HG03139 (cell line): ENCODE measurements at regions not wholly inside any gene's neighbourhood (a gene's known extent, or its start where the extent isn't known, plus 50 kb on each side); places are given as distances from the start of the nearest gene placed in this dataset.

Experiments used
- ATAC-seq: cut with Tn5 transposase; IDR thresholded peaks from one replicate; pipeline ENCODE4 v1.9.1; 2021; ENCODE audit not compliant: unreplicated experiment

GRCh38 chr3:187947927-187948682 lies 202.8 kb upstream of the BCL6 start:
- no peak for ATAC-seq

- ATAC-seq: no peak
Measured at GRCh38 chr3:187949093-187949820, 204.0 kb upstream of the BCL6 start.

GRCh38 chr3:187950671-187951070 lies 203.3 kb upstream of the LPP start:
- no peak for ATAC-seq

DNA sequence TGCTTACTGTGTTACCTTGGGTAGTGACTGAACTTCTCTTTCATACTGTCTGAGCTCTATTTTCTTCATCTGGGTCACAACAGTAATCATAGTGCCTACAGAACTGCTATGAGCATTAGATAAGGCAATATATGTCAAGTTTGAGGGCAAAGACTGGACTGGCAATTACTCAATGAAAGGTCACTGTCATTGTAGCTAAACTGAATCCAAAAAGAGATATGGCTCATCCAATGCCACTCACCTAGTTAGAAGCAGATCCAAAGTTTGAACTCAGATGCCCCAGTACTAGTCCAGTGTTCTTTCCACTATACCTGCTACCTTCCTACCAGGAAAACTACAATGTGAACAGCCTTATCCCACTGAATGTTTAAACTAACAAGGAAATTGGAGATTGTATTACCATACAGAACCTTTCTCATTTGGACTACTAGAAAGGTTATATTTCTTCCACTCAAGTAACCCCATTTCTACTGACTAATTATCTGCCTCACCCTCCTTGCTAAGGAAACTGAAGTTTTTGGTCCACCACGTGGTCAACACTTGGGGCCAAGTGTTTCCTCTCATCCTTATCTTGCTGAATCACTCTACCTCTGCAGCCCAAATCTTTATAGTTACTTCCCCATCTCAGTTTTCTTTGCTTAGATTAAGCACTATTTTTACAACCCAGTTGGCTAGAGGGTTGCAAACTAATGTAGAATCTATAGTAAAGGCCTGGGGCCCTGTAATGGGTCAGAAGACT lies 202.3 kb upstream of the LPP start:
- ATAC-seq: no peak

DNA sequence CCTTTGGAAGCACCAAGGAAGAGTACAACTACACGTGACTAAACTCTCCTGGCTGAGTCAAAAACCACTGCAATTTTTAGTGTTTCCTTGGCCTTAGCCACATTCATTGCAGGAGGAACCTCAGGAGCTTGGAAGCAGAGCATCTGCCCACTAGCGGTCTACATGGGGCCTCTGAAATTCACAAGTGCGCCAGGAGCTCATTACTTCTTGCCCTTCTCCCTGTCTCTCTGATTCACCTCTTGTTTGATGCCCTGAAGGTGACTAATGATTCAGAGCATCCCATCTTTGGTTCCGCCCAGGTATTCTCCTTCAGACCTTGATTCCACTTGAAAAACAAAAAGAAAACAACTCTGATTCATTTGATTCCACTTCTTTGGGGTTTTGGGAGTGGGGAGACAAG lies 201.1 kb upstream of the LPP start:
- no peak for ATAC-seq

DNA sequence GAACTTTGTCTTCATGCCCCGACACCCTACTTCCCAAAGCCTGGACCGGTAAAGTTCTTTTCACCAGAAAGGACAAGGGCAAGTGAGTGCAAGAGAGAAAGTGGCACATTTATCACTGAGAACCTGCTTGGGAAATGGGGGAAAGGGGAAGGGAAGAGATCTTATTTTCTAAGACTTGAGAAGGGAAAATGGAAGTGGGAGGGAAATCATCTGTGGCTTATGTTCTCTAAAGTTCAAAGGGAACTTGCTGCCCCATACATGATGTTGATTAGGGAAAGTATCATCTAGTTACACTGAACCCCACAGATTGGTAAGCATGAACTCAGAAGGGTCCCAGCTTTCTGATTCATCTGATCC lies 199.5 kb upstream of the LPP start:
- ATAC-seq: no peak

DNA sequence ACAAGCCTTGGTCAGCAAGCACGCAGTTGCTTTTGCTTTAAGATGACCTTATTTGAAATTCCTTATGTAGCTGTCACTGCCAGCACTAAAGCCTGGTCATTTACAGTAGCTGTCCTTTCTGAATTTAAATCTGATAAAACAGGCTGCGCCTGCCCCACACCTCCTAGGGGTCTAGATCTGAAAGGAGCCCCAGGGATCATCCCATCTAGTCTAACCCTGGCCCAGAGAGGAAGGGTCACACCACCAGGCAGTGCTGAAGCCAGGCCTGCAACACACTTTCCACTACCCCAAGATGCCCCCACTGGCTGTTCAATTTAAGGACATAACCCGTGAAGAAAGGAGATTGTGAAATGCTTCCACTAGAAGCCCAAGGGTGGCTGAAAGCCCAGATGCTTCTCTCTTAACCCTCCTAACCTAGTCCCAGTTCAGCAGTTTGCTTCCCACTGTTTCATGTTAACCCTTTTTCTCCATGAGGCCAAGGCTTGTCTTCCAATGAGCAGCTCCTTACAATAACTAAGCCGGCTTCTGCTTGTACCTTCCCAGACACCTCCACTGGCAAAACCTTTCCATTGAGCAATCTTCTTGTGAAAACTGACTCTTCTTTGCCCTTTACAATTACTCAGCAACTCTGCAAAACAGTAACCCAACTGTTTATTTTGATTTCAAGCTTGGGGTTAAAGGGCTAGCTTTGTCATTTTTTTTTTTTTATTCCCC lies 198.9 kb upstream of the LPP start:
- ATAC-seq: no peak

DNA sequence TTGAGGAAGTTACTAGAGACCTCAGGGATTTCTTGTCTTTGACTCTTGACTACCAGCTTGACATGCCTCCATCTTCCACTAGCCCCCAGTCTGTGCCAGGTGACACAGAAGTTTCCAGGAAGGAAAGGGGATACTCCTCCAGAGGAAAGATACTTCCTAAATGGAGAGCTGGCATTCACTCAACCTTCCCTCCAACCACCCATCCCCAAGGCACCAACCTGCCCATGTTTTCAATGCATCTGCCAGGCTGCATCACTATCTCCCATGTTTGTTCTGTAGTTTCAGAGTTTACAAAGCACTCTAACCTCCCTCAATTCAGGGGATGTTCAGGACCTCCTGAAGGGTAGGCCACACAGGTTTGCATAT lies 198.4 kb upstream of the LPP start:
- no peak for ATAC-seq

- ATAC-seq: no peak
Measured at GRCh38 chr3:187957165-187957581, 196.8 kb upstream of the LPP start.

DNA sequence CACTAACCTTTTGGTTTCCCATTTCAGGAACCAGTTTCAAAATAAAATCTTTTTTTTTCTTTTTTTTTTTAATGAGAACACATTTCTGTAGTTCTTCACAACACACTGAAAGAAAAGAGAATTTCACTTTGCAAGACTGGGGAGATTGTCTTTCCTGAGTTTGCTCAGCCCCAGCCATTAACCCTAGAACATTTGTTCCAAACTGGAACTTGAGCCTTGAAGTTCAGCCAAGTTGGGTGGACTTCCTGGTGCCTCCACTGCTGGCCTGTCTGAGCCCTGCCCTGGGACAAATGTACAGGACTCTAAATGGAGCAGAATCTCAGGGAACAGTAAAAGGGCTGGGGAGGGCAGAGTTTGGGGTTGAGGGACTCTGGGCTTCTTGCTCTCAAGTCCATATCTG lies 196.4 kb upstream of the LPP start:
- ATAC-seq: no peak

- no peak for ATAC-seq
Measured at GRCh38 chr3:187958432-187959003, 195.4 kb upstream of the LPP start.

- ATAC-seq: no peak
Measured at GRCh38 chr3:187960820-187961219, 193.1 kb upstream of the LPP start.

GRCh38 chr3:187961366-187961765 lies 192.6 kb upstream of the LPP start:
- no peak for ATAC-seq

DNA sequence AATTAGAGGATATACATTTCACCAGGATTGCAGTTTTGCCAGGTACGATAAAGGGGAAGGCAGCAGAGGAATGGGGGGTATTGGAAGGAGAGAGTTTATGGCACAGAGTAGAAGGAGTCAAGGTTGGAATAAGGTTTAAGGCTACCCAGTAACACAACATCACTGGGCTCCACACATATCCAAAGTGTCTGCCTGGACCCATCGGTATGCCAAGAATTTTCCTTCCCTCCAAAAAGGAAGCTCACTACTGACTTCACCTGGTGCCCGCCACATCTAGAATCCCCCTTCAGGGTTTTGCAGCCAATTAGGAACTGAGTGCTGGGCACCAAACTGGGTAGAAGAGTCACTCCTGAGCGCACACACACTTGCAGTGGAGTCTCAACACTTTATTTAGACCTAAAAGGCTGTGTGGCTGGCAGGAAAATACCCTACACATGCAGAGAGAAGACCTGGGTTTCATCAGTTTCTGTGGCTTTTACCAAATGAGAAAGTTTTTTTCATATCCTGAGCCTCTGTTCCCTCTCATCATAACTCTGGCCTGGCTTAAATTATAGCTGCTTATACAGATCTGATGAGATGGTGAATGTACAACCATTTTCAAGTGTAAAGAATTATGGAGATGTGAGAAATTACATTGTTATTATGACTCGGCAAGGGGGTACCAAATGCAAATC lies 190.8 kb upstream of the LPP start:
- no peak for ATAC-seq

DNA sequence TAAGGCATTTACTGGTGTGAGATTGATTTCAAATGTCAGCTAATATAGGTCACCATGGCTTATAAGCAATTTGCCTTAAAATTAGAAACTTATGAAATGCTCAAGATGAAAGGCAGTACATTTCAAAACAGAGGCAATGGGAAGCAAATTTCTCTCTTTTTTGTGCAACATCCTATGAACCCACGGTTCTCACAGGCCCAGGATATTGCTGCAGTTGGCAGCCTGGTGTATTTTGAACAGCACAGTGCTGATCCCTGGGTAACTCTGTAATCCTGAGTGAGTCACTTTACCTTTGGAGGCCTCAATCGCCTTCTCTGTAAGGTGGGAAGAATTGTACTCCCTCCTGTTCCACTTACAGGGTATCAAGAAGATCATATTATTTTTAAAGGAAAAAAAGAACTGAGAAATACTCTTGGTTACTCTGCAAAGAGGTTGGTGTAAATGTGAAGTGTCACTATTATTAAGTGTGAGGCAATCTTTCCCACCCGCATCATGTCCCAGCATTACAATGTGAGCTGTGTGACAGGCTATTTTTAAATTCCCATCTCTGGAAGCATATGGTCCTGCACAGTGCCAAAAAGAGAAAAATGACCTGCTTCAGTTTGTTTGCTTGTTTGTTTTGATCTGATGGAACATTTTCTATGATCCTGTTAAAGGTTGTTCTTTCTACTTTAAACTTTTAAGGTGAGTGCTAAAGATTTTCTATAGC lies 190.1 kb upstream of the LPP start:
- ATAC-seq: no peak

- no peak for ATAC-seq
Measured at GRCh38 chr3:187964760-187965159, 189.2 kb upstream of the LPP start.

GRCh38 chr3:187966096-187966495 lies 187.9 kb upstream of the LPP start:
- no peak for ATAC-seq

DNA sequence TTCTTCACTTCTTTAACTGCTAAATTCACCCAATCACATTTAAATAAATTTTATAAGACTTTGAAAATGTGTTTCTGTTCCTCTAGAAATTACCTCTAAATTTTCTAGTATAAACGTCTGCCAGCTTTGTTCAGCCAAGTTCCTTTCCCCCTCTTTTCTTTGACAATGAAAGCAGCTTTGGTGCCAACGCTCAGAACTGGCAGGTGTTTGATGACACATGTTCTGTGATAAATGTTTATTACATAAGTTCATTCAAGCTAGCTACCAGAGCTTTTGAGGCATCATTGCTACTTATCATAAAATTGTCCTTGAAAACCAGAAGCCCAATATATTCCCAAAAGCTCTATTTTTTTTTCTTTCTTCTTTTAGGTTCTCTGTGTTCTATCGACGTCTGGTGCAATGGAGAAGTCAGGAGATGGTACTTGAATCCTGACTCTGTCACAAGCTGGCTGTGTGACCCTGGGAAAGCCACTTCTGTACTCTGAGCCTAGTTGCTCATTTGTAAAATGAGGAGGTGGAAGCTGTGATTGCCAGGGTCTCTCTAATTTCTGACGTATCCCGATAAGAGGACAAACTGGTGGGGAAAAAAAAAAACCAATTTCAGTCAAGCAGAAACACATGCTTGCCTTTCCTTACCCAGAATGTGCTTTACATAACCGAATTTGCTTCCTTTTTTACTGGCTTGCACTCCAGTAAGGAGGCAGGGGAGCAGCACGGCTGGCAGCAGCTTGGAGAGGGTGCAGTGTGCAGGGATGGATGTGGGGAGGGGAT lies 187.1 kb upstream of the LPP start:
- ATAC-seq: no peak

DNA sequence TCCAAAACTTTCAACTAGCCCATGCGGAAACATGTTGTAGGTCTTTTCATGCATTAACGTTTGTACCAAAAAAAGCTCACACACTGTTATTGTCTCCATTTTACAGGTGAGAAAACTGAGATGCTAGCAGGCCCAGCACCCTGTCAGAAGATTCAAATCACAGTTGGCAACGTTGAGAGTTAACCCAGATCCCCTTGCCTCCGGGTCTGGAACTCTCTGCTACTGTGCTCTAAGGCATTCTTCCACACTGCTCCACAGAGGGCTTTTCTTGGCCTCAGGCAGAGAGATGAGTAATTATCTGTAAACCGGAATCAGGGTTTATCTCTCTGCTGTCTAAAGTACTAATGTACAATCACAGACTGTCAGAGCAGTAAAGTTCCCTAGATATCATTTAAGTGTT lies 186.0 kb upstream of the LPP start:
- ATAC-seq: no peak
